ENCODE measurements at regions not wholly inside any gene's neighbourhood (a gene's known extent, or its start where the extent isn't known, plus 50 kb on each side); places are given as distances from the start of the nearest gene placed in this dataset.

DNA sequence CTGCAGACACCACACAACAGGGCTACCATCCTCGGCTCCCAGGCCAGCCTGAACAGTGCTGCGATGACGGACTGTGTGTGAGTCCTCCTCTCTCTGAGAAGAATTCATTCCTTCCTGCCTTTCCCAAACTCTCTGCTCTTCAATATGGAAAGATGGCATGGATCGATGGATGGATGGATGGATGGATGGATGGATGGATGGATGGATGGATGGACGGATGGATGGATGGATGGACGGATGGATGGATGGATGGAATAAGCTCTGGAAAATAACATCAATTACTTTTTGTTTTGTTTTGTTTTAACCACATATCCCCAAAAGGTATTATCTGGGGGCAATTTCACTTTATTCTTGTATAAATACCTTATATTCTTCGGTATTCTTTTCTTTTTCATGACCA, 151.9 kb downstream of the AKR1D1 start (continued):
- TF ChIP-seq ZNF671 (CRISPR knock-in tag; IDR thresholded peaks at IDR 0.05) (no peak), SMAD4 (CRISPR knock-in tag; IDR thresholded peaks at IDR 0.05) (no peak), ZNF317 (CRISPR knock-in tag; IDR thresholded peaks at IDR 0.05; ENCODE audit: borderline replicate concordance, low read depth) (no peak), GTF2I (CRISPR knock-in tag; conservative IDR thresholded peaks at IDR 0.05) (no peak)
- TF ChIP-seq, protein P1, sequence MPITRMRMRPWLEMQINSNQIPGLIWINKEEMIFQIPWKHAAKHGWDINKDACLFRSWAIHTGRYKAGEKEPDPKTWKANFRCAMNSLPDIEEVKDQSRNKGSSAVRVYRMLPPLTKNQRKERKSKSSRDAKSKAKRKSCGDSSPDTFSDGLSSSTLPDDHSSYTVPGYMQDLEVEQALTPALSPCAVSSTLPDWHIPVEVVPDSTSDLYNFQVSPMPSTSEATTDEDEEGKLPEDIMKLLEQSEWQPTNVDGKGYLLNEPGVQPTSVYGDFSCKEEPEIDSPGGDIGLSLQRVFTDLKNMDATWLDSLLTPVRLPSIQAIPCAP (CRISPR knock-in tag; IDR thresholded peaks at IDR 0.05), result no peak

DNA sequence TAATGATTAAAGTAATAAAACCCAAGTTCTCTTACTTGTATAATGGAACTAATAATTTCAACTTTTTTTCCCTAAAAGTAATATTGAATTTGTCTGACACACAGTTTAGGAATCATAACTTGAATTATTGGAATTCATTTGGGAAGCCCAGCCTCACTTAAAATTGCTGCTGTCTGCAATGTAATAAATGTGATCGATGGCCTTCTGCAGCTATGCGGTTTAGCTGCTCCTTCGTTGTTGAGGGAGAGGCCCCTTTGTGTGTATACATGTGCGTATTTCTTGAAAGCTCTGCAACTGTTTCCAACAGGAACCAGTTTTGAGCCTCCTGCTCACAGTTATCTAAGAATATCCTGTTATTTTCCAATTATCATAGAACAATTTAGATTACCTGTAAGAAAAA, 152.5 kb downstream of the AKR1D1 start:
- ChIA-PET CTCF (no interaction called here), POLR2A (no interaction called here)
- ATAC-seq (no peak), DNase-seq (ENCODE audit: low spot score) (no peak)
- Mint-ChIP-seq H3K4me3 (no peak overlapping the region), H3K27me3 (ENCODE audit: low read depth) (peaks cover 4% of the 10 kb centered on the region), H3K9me3 (peaks cover 40% of the 10 kb centered on the region), H3K4me1 (peaks cover 7% of the 10 kb centered on the region), H3K27ac (no peak overlapping the region; the same call in 1 of the 2 replicates), H3K36me3 (peaks cover 34% of the 10 kb centered on the region)
- TF ChIP-seq, protein P2, sequence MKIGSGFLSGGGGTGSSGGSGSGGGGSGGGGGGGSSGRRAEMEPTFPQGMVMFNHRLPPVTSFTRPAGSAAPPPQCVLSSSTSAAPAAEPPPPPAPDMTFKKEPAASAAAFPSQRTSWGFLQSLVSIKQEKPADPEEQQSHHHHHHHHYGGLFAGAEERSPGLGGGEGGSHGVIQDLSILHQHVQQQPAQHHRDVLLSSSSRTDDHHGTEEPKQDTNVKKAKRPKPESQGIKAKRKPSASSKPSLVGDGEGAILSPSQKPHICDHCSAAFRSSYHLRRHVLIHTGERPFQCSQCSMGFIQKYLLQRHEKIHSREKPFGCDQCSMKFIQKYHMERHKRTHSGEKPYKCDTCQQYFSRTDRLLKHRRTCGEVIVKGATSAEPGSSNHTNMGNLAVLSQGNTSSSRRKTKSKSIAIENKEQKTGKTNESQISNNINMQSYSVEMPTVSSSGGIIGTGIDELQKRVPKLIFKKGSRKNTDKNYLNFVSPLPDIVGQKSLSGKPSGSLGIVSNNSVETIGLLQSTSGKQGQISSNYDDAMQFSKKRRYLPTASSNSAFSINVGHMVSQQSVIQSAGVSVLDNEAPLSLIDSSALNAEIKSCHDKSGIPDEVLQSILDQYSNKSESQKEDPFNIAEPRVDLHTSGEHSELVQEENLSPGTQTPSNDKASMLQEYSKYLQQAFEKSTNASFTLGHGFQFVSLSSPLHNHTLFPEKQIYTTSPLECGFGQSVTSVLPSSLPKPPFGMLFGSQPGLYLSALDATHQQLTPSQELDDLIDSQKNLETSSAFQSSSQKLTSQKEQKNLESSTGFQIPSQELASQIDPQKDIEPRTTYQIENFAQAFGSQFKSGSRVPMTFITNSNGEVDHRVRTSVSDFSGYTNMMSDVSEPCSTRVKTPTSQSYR (CRISPR knock-in tag; IDR thresholded peaks at IDR 0.05), result no peak
- TF ChIP-seq, protein P3, sequence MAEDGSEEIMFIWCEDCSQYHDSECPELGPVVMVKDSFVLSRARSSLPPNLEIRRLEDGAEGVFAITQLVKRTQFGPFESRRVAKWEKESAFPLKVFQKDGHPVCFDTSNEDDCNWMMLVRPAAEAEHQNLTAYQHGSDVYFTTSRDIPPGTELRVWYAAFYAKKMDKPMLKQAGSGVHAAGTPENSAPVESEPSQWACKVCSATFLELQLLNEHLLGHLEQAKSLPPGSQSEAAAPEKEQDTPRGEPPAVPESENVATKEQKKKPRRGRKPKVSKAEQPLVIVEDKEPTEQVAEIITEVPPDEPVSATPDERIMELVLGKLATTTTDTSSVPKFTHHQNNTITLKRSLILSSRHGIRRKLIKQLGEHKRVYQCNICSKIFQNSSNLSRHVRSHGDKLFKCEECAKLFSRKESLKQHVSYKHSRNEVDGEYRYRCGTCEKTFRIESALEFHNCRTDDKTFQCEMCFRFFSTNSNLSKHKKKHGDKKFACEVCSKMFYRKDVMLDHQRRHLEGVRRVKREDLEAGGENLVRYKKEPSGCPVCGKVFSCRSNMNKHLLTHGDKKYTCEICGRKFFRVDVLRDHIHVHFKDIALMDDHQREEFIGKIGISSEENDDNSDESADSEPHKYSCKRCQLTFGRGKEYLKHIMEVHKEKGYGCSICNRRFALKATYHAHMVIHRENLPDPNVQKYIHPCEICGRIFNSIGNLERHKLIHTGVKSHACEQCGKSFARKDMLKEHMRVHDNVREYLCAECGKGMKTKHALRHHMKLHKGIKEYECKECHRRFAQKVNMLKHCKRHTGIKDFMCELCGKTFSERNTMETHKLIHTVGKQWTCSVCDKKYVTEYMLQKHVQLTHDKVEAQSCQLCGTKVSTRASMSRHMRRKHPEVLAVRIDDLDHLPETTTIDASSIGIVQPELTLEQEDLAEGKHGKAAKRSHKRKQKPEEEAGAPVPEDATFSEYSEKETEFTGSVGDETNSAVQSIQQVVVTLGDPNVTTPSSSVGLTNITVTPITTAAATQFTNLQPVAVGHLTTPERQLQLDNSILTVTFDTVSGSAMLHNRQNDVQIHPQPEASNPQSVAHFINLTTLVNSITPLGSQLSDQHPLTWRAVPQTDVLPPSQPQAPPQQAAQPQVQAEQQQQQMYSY (CRISPR knock-in tag; IDR thresholded peaks at IDR 0.05), result no peak
- TF ChIP-seq ELF4 (CRISPR knock-in tag; IDR thresholded peaks at IDR 0.05; ENCODE audit: low read depth) (no peak), ATF1 (CRISPR knock-in tag; IDR thresholded peaks at IDR 0.05) (no peak), NR1H2 (CRISPR knock-in tag; IDR thresholded peaks at IDR 0.05) (no peak), SP1 (CRISPR knock-in tag; conservative IDR thresholded peaks at IDR 0.05) (no peak), NFYB (CRISPR knock-in tag; conservative IDR thresholded peaks at IDR 0.05; ENCODE audit: low read depth) (no peak), NR2C2 (CRISPR knock-in tag; IDR thresholded peaks at IDR 0.05) (no peak), PRRX2 (CRISPR knock-in tag; IDR thresholded peaks at IDR 0.05) (no peak), GRHL2 (CRISPR knock-in tag; IDR thresholded peaks at IDR 0.05; ENCODE audit: insufficient replicate concordance, severe bottlenecking) (no peak), ETV6 (CRISPR knock-in tag; IDR thresholded peaks at IDR 0.05) (no peak), ZNF671 (CRISPR knock-in tag; IDR thresholded peaks at IDR 0.05) (no peak), RELA (CRISPR knock-in tag; IDR thresholded peaks at IDR 0.05; ENCODE audit: borderline replicate concordance) (no peak), ZNF263 (CRISPR knock-in tag; IDR thresholded peaks at IDR 0.05; ENCODE audit: low read depth) (no peak)
- TF ChIP-seq, protein P4, sequence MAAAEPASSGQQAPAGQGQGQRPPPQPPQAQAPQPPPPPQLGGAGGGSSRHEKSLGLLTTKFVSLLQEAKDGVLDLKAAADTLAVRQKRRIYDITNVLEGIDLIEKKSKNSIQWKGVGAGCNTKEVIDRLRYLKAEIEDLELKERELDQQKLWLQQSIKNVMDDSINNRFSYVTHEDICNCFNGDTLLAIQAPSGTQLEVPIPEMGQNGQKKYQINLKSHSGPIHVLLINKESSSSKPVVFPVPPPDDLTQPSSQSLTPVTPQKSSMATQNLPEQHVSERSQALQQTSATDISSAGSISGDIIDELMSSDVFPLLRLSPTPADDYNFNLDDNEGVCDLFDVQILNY (CRISPR knock-in tag; IDR thresholded peaks at IDR 0.05), result no peak
- TF ChIP-seq, protein P5, sequence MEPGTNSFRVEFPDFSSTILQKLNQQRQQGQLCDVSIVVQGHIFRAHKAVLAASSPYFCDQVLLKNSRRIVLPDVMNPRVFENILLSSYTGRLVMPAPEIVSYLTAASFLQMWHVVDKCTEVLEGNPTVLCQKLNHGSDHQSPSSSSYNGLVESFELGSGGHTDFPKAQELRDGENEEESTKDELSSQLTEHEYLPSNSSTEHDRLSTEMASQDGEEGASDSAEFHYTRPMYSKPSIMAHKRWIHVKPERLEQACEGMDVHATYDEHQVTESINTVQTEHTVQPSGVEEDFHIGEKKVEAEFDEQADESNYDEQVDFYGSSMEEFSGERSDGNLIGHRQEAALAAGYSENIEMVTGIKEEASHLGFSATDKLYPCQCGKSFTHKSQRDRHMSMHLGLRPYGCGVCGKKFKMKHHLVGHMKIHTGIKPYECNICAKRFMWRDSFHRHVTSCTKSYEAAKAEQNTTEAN (CRISPR knock-in tag; IDR thresholded peaks at IDR 0.05), result no peak
- TF ChIP-seq, protein P6, sequence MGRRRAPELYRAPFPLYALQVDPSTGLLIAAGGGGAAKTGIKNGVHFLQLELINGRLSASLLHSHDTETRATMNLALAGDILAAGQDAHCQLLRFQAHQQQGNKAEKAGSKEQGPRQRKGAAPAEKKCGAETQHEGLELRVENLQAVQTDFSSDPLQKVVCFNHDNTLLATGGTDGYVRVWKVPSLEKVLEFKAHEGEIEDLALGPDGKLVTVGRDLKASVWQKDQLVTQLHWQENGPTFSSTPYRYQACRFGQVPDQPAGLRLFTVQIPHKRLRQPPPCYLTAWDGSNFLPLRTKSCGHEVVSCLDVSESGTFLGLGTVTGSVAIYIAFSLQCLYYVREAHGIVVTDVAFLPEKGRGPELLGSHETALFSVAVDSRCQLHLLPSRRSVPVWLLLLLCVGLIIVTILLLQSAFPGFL (CRISPR knock-in tag; IDR thresholded peaks at IDR 0.05; ENCODE audit: borderline replicate concordance), result no peak
- TF ChIP-seq, protein P7, sequence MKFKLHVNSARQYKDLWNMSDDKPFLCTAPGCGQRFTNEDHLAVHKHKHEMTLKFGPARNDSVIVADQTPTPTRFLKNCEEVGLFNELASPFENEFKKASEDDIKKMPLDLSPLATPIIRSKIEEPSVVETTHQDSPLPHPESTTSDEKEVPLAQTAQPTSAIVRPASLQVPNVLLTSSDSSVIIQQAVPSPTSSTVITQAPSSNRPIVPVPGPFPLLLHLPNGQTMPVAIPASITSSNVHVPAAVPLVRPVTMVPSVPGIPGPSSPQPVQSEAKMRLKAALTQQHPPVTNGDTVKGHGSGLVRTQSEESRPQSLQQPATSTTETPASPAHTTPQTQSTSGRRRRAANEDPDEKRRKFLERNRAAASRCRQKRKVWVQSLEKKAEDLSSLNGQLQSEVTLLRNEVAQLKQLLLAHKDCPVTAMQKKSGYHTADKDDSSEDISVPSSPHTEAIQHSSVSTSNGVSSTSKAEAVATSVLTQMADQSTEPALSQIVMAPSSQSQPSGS (CRISPR knock-in tag; IDR thresholded peaks at IDR 0.05; ENCODE audit: borderline replicate concordance, low read depth), result no peak
